ENCODE measurements at regions not wholly inside any gene's neighbourhood (a gene's known extent, or its start where the extent isn't known, plus 50 kb on each side); places are given as distances from the start of the nearest gene placed in this dataset.
"Not testable (repeated sequence)": the region's sequence is repeated elsewhere in the genome, so short reads cannot be mapped to it uniquely, and the experiment has no call there.

DNA sequence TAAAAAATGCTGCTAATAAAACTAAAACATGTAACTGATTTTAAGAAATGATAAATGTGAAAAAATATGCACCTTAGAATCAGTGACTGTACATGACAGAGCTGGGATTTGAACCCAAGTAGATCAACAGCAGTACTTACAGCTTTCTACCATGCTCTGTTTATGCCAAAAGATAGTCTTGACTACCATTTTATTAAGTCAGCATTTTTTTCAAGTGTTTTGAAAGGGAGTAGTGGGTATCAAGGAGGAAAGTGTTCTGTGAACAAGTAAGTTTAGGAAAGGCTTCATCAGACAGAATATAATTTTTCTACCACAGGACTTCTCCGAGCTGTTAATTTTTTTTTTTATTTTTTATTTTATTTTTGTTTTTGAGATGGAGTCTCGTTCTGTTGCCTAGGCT, 180.4 kb upstream of the GLRA1 start:
- intact Hi-C loops (cut with DNase I): no loop called here
- H3K36me3 ChIP-seq: no peaks in the 10 kb centered on the region
- H3K27me3 ChIP-seq (replicated peaks; ENCODE audit: insufficient read depth): no peaks in the 10 kb centered on the region
- DNase-seq (ENCODE audit: low spot score): no peak
- no peaks in the 10 kb centered on the region for H3K4me1 ChIP-seq (replicated peaks)
- 69% methylated on average over 2 of the region's 2 CpGs for WGBS
- TF ChIP-seq POLR2AphosphoS5 (IDR thresholded peaks at IDR 0.05): no peak
- TF ChIP-seq, protein P1, sequence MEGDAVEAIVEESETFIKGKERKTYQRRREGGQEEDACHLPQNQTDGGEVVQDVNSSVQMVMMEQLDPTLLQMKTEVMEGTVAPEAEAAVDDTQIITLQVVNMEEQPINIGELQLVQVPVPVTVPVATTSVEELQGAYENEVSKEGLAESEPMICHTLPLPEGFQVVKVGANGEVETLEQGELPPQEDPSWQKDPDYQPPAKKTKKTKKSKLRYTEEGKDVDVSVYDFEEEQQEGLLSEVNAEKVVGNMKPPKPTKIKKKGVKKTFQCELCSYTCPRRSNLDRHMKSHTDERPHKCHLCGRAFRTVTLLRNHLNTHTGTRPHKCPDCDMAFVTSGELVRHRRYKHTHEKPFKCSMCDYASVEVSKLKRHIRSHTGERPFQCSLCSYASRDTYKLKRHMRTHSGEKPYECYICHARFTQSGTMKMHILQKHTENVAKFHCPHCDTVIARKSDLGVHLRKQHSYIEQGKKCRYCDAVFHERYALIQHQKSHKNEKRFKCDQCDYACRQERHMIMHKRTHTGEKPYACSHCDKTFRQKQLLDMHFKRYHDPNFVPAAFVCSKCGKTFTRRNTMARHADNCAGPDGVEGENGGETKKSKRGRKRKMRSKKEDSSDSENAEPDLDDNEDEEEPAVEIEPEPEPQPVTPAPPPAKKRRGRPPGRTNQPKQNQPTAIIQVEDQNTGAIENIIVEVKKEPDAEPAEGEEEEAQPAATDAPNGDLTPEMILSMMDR (IDR thresholded peaks at IDR 0.05): no peak
- TF ChIP-seq POLR2A (IDR thresholded peaks at IDR 0.05): no peak
- no peaks in the 10 kb centered on the region for H3K9me3 ChIP-seq
- no peak overlapping the region for H3K4me3 ChIP-seq
- no peak overlapping the region for H3K27ac ChIP-seq

DNA sequence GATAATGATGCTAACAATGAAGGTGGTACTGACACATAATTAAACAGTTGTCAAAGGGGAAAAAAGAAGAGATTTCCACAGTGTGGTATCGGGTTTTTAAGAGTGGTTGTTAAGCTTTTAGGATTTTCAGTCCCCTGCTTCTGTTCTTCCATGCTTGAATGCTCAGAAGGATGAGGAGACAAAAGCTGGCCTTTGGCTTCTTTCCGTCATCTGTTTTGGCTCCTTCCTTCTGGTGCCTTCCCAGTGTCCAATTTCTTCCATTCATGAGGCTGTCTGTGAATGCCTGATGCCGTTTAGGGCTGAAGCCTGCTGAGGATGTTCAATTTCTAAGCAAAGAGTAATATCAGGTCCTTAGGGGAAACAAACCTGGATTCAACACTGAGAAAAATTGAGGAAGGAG, 179.6 kb upstream of the GLRA1 start:
- 40% methylated on average over 3 of the region's 3 CpGs for WGBS
- no peaks in the 10 kb centered on the region for H3K9me3 ChIP-seq
- no peaks in the 10 kb centered on the region for H3K4me1 ChIP-seq (replicated peaks)
- DNase-seq (ENCODE audit: low spot score): no peak
- intact Hi-C loops (cut with DNase I): no loop called here
- H3K27me3 ChIP-seq (replicated peaks; ENCODE audit: insufficient read depth): no peaks in the 10 kb centered on the region
- H3K27ac ChIP-seq: no peak overlapping the region
- no peak overlapping the region for H3K4me3 ChIP-seq
- no peaks in the 10 kb centered on the region for H3K36me3 ChIP-seq
- TF ChIP-seq, protein P1 (IDR thresholded peaks at IDR 0.05): no peak
- TF ChIP-seq POLR2AphosphoS5 (IDR thresholded peaks at IDR 0.05): no peak
- no peak for TF ChIP-seq POLR2A (IDR thresholded peaks at IDR 0.05)

DNA sequence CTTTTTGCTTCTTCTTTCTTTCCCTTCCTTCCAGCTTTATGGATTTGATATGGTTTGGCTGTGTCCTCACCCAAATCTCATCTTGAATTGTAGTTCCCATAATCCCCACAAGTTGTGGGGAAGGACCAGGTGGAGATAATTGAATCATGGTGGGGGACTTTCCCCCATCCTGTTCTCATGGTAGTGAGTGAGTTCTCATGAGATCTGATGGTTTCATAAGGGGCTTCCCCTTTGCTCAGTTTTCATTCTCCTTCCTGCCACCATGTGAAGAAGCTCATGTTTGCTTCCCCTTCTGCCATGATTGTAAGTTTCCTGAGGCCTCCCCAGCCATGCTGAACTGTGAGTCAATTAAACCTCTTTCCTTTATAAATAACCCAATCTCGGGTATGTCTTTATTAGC, 178.3 kb upstream of the GLRA1 start:
- 73% methylated on average over 1 of the region's 1 CpG for whole genome bisulfite sequencing
- H3K9me3 ChIP-seq; intact Hi-C loops (cut with DNase I); DNase-seq (ENCODE audit: low spot score); H3K4me3 ChIP-seq; H3K36me3 ChIP-seq; H3K27me3 ChIP-seq (replicated peaks; ENCODE audit: insufficient read depth); H3K27ac ChIP-seq; H3K4me1 ChIP-seq (replicated peaks): not testable (repeated sequence)

DNA sequence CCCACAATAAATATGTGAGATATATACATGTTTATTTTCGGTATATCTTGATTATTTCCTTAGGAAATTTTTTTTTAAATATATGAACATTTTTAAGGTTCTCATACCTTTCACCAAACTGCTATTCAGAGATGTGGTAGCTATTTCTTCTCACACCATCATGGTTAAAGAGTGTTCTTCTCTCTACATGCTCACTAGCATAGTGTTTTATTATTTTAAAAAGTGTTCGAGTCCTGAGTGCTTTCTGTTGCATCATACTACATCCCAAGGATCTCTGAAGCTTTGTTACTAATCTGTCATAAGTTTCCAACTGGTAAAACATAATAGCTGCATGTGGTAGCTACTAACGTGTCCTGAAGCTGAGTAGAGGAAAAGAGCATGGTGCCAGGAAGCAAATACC, 177.4 kb upstream of the GLRA1 start:
- H3K9me3 ChIP-seq: no peaks in the 10 kb centered on the region
- TF ChIP-seq POLR2A (IDR thresholded peaks at IDR 0.05) (no peak), POLR2AphosphoS5 (IDR thresholded peaks at IDR 0.05) (no peak)
- TF ChIP-seq, protein P1 (IDR thresholded peaks at IDR 0.05): no peak
- no peak overlapping the region for H3K4me3 ChIP-seq
- no peak for DNase-seq (ENCODE audit: low spot score)
- no peak overlapping the region for H3K27ac ChIP-seq
- no peaks in the 10 kb centered on the region for H3K27me3 ChIP-seq (replicated peaks; ENCODE audit: insufficient read depth)
- WGBS: 86% methylated on average over 3 of the region's 3 CpGs
- no peaks in the 10 kb centered on the region for H3K4me1 ChIP-seq (replicated peaks)
- no peaks in the 10 kb centered on the region for H3K36me3 ChIP-seq
- intact Hi-C loops (cut with DNase I): no loop called here

DNA sequence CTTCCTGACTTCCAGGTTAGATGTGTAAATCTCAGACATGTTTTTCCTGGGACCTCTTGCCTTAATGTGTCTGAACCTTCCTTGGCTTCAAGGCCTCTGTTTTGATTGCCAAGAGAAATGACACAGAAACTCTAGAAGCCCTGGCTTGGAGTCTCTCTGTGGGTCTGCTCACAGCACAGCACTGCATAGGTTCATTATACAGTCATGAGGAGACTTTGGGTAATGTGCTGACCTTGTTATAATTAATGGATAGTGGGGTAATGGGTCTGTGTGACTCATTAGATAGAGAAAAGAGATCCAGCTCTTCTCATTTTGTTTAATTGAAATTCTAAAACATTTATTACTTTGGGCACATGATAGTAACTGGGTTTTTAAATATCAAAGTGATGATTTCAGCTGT, 175.8 kb upstream of the GLRA1 start:
- Histone ChIP-seq H3K27me3 (replicated peaks; ENCODE audit: insufficient read depth) (no peaks in the 10 kb centered on the region), H3K36me3 (no peaks in the 10 kb centered on the region), H3K27ac (no peak overlapping the region), H3K4me3 (no peak overlapping the region), H3K9me3 (no peaks in the 10 kb centered on the region), H3K4me1 (replicated peaks) (no peaks in the 10 kb centered on the region)
- intact Hi-C loops (cut with DNase I): no loop called here
- DNase-seq (ENCODE audit: low spot score): no peak
- TF ChIP-seq, protein P1 (IDR thresholded peaks at IDR 0.05): no peak
- no peak for TF ChIP-seq POLR2A (IDR thresholded peaks at IDR 0.05)
- no peak for TF ChIP-seq POLR2AphosphoS5 (IDR thresholded peaks at IDR 0.05)
